Tibial nerve (tissue), 4 donors: ENCODE measurements at regions not wholly inside any gene's neighbourhood (a gene's known extent, or its start where the extent isn't known, plus 50 kb on each side); places are given as distances from the start of the nearest gene placed in this dataset.

Experiments
- CTCF ChIP-seq, 5 experiments: fragments of 200-600 bp in 3 of 5; fragments of 450-650 bp in 2 of 5; sonication (generic) in 3 of 5; IDR thresholded peaks; one replicate each; pipeline ENCODE4 v1.5.1; 2016 to 2019; ENCODE audit warnings: antibody characterized with exemption in 5 of 5, mild to moderate bottlenecking in 3 of 5, moderate library complexity in 2 of 5
- EP300 ChIP-seq, 2 donors: sonication (generic); formaldehyde crosslinking; IDR thresholded peaks; one replicate each; pipeline ENCODE4 v1.6.1; 2017; ENCODE audit warnings: antibody characterized with exemption in 2 of 2, mild to moderate bottlenecking in 1 of 2

GRCh38 chr12:127060933-127061332, 1206.0 kb upstream of the TMEM132C start:
- TF ChIP-seq CTCF (IDR thresholded peaks at IDR 0.05) (no peak), EP300 (IDR thresholded peaks at IDR 0.05) (no peak)
